GM12878 (cell line): ENCODE measurements at regions not wholly inside any gene's neighbourhood (a gene's known extent, or its start where the extent isn't known, plus 50 kb on each side); places are given as distances from the start of the nearest gene placed in this dataset.

Experiments
- ATAC-seq: fragments of 200-7000 bp; cut with Tn5 transposase; 3 replicates; pipeline ENCODE4 v1.9.1; 2020; ENCODE audit warnings: mild to moderate bottlenecking, moderate library complexity
- BruUV-seq: library from RNA; stranded (reverse); fragments of 400-500 nt; replicated peaks from 2 replicates; lab custom pipeline; 2021; lab: Mats Ljungman, UMichigan
- CTCF ChIA-PET: fragments of 300-600 bp; sonication (Branson Sonifier 250); formaldehyde crosslinking; extraction: SDS; loops from one replicate; lab custom pipeline; 2021; ENCODE audit warnings: inconsistent platforms; lab: Yijun Ruan, JAX
- POLR2A ChIA-PET: fragments of 350-600 bp; formaldehyde crosslinking; extraction: SDS; loops from one replicate; lab custom pipeline; 2021; ENCODE audit warnings: inconsistent platforms; lab: Charles Lee
- RAD21 ChIA-PET: fragments of 300-600 bp; sonication (Branson Sonifier 250); formaldehyde crosslinking; loops from one replicate; lab custom pipeline; 2023; ENCODE audit warnings: antibody characterized with exemption; ENCODE audit not compliant: unreplicated experiment; lab: Charles Lee
- SMC1A ChIA-PET: fragments of 300-600 bp; sonication (Branson Sonifier 250); formaldehyde crosslinking; loops from one replicate; lab custom pipeline; 2023; ENCODE audit not compliant: unreplicated experiment, uncharacterized antibody; lab: Charles Lee
- DNase-seq: peaks from one replicate; pipeline ENCODE4 v3.0.0-alpha.2; 2011; ENCODE audit warnings: low read depth, low spot score
- FAIRE-seq: peaks from 3 replicates; lab custom pipeline; 2011; peaks lifted over from hg19 to GRCh38; lab: Jason Lieb, UNC
- H2AFZ ChIP-seq: 2 replicates; pipeline ENCODE4 v1.6.0; 2011; ENCODE audit warnings: low read depth, low read length, control low read depth; ENCODE audit not compliant: control insufficient read depth
- H3K27ac ChIP-seq: 2 replicates; pipeline ENCODE4 v1.5.1; 2011; ENCODE audit warnings: control low read depth; ENCODE audit not compliant: control insufficient read depth, insufficient read depth
- H3K27me3 ChIP-seq, 2 experiments: replicated peaks in 1 of 2; 2 replicates each; pipeline versions ENCODE4 v1.6.0 to v1.6.1; 2011; ENCODE audit warnings: low read length in 1 of 2; ENCODE audit not compliant: control insufficient read depth in 2 of 2, insufficient read depth in 2 of 2
- H3K36me3 ChIP-seq, 2 experiments: 2 replicates each; pipeline ENCODE4 v1.5.1; 2011; ENCODE audit warnings: low read length in 1 of 2; ENCODE audit not compliant: control insufficient read depth in 2 of 2, insufficient read depth in 2 of 2
- H3K4me1 ChIP-seq: 2 replicates; pipeline ENCODE4 v1.6.1; 2011; ENCODE audit warnings: mild to moderate bottlenecking, low read length, moderate library complexity, mixed read lengths; ENCODE audit not compliant: control insufficient read depth, insufficient read depth
- H3K4me2 ChIP-seq: 2 replicates; pipeline ENCODE4 v1.6.0; 2011; ENCODE audit warnings: control low read depth; ENCODE audit not compliant: control insufficient read depth, insufficient read depth
- H3K4me3 ChIP-seq: fragments of 200-600 bp; sonication (generic); 2 replicates; pipeline ENCODE4 v1.5.1; 2016
- H3K79me2 ChIP-seq: 2 replicates; pipeline ENCODE4 v1.6.0; 2011; ENCODE audit warnings: low read length; ENCODE audit not compliant: control insufficient read depth, insufficient read depth
- H3K9ac ChIP-seq: 2 replicates; pipeline ENCODE4 v1.8.0; 2011; ENCODE audit warnings: low read length, control low read depth, mixed read lengths; ENCODE audit not compliant: control insufficient read depth, insufficient read depth
- H3K9me3 ChIP-seq: replicated peaks from 3 replicates; pipeline ENCODE4 v1.5.1; 2011; ENCODE audit warnings: mild to moderate bottlenecking, low read length; ENCODE audit not compliant: control insufficient read depth, insufficient read depth
- H4K20me1 ChIP-seq: 2 replicates; pipeline ENCODE4 v1.6.0; 2011; ENCODE audit not compliant: control insufficient read depth, insufficient read depth
- EGR1 ChIP-seq, 2 experiments: IDR thresholded peaks; 1 replicate in 1 of 2; 2 replicates in 1 of 2; pipeline ENCODE4 v1.6.1; 2011 to 2012; ENCODE audit warnings: low read depth in 2 of 2, low read length in 2 of 2, borderline replicate concordance in 1 of 2, mild to moderate bottlenecking in 1 of 2, moderate library complexity in 1 of 2
- TCF12 ChIP-seq: IDR thresholded peaks from 2 replicates; pipeline ENCODE4 v1.6.1; 2011; ENCODE audit warnings: low read depth, mild to moderate bottlenecking, low read length
- ZNF274 ChIP-seq: IDR thresholded peaks from one replicate; pipeline ENCODE4 v1.8.0; 2011; ENCODE audit not compliant: insufficient read length, insufficient read depth
- WGBS: methylation state at CpG from one replicate; pipeline ENCODE4 v1.1.6; 2016; ENCODE audit warnings: low lambda C conversion rate; ENCODE audit not compliant: insufficient replicate concordance, insufficient coverage; ENCODE audit errors: missing lambda C conversion rate; 5-methylcytosine and 5-hydroxymethylcytosine counted together
- in situ Hi-C: fragments of 300-500 bp; cut with MboI; formaldehyde crosslinking; loops from 9 replicates; pipeline ENCODE4 v1.14.3; 2018; ENCODE audit warnings: mixed read lengths
- intact Hi-C: fragments of 100-400 bp; cut with micrococcal nuclease; formaldehyde crosslinking; loops from one replicate; pipeline ENCODE4 v1.14.2; 2022; ENCODE audit not compliant: unreplicated experiment
- TF ChIP-seq, protein P1 (sequence below): fragments of 450-650 bp; IDR thresholded peaks from 2 replicates; pipeline ENCODE4 v1.6.1; 2017; ENCODE audit warnings: low read depth, mild to moderate bottlenecking, moderate library complexity
- TF ChIP-seq, protein P2 (sequence below): fragments of 450-650 bp; conservative IDR thresholded peaks from 2 replicates; pipeline ENCODE4 v1.6.1; 2017; ENCODE audit warnings: mild to moderate bottlenecking, moderate library complexity

DNA sequence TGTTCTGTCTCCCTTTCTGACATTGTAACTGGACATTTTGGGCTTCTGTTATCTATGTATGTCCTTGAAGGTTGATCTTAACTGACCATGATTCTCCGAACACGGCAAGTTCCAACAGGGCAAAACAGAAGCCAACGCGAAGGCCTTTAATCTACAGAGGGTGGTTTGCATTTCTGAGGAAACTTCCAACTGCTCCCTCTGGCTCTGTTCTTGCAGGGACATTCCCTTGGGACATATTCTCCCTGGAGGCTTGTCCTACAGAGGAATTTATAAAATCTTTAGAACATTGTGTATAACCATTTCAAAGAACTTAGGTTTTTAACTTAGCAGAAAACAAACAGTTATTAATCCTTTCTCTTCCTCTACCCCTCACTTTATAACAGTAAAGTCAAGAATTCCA is 189.0 kb upstream of the CDYL start:
- CTCF ChIA-PET = no interaction called here
- no peak overlapping the region for H3K4me3 ChIP-seq
- ATAC-seq (no peak), DNase-seq (no peak), FAIRE-seq (no peak)
- in situ Hi-C loops (no loop called here), intact Hi-C loops (no loop called here)
- no peaks in the 10 kb centered on the region for H3K36me3 ChIP-seq
- WGBS = 82% methylated on average over 4 of the region's 4 CpGs
- H2AFZ ChIP-seq = no peak overlapping the region
- no peak overlapping the region for H3K27ac ChIP-seq
- TF ChIP-seq, protein P1, sequence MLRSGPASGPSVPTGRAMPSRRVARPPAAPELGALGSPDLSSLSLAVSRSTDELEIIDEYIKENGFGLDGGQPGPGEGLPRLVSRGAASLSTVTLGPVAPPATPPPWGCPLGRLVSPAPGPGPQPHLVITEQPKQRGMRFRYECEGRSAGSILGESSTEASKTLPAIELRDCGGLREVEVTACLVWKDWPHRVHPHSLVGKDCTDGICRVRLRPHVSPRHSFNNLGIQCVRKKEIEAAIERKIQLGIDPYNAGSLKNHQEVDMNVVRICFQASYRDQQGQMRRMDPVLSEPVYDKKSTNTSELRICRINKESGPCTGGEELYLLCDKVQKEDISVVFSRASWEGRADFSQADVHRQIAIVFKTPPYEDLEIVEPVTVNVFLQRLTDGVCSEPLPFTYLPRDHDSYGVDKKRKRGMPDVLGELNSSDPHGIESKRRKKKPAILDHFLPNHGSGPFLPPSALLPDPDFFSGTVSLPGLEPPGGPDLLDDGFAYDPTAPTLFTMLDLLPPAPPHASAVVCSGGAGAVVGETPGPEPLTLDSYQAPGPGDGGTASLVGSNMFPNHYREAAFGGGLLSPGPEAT = no peak
- TF ChIP-seq ZNF274 (no peak), EGR1 (IDR thresholded peaks at IDR 0.05; ENCODE audit: borderline replicate concordance in 1 of 2, low read depth in 2 of 2, low read length in 2 of 2) (no peak), TCF12 (no peak)
- TF ChIP-seq, protein P2, sequence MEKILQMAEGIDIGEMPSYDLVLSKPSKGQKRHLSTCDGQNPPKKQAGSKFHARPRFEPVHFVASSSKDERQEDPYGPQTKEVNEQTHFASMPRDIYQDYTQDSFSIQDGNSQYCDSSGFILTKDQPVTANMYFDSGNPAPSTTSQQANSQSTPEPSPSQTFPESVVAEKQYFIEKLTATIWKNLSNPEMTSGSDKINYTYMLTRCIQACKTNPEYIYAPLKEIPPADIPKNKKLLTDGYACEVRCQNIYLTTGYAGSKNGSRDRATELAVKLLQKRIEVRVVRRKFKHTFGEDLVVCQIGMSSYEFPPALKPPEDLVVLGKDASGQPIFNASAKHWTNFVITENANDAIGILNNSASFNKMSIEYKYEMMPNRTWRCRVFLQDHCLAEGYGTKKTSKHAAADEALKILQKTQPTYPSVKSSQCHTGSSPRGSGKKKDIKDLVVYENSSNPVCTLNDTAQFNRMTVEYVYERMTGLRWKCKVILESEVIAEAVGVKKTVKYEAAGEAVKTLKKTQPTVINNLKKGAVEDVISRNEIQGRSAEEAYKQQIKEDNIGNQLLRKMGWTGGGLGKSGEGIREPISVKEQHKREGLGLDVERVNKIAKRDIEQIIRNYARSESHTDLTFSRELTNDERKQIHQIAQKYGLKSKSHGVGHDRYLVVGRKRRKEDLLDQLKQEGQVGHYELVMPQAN = no peak
- no peaks in the 10 kb centered on the region; a peak in 1 of 4 replicates for H3K27me3 ChIP-seq
- RAD21 ChIA-PET = no interaction called here
- no peaks in the 10 kb centered on the region for H3K9me3 ChIP-seq
- H4K20me1 ChIP-seq = no peaks in the 10 kb centered on the region
- SMC1A ChIA-PET = no interaction called here
- H3K4me2 ChIP-seq = no peak overlapping the region
- H3K9ac ChIP-seq = no peak overlapping the region
- H3K79me2 ChIP-seq = no peaks in the 10 kb centered on the region
- no TSS peak for BruUV-seq
- POLR2A ChIA-PET = no interaction called here
- H3K4me1 ChIP-seq = no peaks in the 10 kb centered on the region
